ENCODE measurements at regions not wholly inside any gene's neighbourhood (a gene's known extent, or its start where the extent isn't known, plus 50 kb on each side); places are given as distances from the start of the nearest gene placed in this dataset.

GRCh38 chr2:5967506-5967905 lies 275.3 kb downstream of the SOX11 start:
- DNase-seq = no peak

DNA sequence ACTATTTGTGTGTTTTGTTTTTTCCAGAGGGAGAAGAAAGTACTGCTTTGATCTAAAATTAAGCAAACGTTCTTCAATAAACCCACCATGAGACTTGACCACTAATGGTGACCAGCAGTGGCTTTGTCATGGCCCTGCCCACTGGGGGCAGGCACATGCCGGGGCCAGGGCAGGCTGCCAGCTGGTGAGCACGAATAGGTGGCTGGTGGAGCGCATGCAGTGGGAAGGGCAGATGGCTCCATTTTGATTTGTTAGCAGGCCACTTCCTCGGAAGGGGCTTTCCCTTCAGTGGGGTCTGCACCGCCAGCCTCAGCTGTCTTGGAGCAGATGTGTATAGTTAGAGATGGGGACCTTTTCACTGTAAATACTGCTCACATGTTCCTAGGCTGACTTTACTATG lies 277.1 kb downstream of the SOX11 start:
- no peak for DNase-seq

- no peak for DNase-seq
These were observed 278.2 kb downstream of the SOX11 start for GRCh38 chr2:5970347-5970746.

- no peak for DNase-seq
These were observed 282.3 kb downstream of the SOX11 start for GRCh38 chr2:5974477-5974876.

DNA sequence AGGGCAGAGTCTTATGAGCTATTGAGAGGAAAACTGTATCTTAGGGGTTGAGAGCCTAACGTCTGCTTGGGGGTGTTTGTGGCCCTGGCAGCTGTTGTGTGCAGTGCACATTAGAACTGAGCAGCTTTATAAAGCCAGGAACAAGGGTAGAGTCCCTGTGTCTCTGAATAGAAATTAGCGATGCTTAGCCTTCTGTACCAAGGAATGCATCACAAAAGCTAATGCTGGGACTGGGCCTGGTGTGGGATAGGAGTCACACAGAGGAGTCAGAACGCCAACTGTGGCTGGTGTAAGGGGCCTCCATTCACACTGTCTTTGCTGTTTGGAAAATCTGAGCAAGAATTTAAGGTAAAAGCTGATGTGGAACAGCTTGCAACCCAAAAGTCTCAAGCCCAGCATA lies 283.2 kb downstream of the SOX11 start:
- no peak for DNase-seq

GRCh38 chr2:5976531-5977065 lies 284.4 kb downstream of the SOX11 start:
- DNase-seq = no peak

DNA sequence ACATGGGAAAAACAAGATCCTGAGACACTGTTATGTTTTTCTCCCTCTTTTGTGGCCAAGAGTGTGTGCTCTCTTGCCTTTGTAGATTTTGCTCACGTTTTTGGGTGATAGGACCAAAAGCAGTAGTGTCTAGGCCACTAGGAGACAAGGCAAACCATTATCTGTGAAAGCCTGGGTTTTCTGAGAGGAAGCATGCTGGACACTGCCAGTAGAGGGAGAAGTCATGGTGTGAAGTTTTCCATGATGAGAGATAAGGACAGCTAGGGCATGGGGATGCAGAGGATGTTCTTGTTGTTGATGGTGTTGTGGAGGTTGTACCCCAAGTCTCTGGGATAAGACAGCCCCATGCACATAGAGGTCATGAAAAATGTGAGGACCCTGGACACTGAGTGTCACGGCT lies 285.3 kb downstream of the SOX11 start:
- DNase-seq = no peak

DNA sequence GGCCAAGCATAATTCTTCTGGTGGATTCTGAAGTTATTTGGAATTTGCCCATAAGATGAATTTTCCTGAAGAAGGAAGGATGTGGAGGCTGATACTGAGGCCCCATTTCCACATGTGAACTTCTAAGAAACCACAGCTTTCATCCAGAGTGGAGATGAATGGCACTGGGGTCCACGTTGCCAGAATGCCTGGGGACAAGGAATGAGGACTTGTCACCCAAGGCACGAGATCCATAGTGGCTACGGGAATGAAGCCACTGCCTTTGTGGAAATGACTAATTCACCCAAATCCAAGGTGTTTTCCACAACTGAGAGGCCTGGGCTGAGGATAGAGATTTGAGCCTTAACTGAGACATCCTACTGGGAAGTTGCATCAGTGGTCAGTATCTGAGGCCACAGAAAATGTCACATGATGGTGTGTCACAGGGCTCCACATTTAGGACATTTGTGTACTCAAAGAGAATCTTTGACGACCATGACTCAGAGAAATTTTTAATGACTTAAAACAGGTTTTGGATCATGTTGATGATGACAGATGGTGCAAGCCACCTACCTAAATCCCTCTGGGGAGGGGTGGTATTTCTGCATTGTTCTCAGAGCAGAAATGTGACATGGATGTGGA lies 286.1 kb downstream of the SOX11 start:
- DNase-seq = no peak

GRCh38 chr2:5980450-5981190 lies 288.4 kb downstream of the SOX11 start:
- no peak for DNase-seq

DNA sequence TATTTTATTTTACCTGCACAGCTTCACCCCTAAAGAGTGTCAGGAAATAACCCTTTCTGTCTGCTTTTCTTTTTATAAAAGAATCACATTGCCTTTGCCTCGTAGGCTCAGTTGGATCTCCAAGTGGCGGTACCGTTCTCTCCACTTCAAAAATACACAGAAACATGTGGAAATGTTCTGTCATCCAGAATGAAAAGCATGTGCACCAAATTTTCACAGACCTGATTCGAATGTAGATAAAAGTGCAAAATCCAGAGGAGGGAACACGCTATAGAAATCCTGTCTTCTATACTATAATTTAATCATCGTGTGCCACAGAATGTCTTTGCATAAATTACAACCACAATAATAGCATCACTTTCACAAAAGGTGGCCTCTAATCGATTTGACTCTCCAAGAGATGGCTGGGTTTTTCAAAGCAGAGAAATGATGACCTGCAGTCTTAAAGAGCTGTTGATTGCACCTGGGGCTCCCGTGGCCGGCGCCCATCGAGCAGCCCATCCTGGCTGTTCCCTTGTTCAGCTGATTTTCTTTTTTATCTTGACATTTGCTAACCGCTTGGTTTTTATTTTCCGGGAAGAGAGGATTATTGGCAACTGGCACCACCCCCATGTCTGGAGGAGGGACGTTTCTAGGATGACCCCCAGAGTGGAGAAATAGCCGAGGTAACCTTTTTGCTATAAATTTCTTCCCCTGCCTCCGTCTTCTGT lies 290.2 kb downstream of the SOX11 start:
- no peak for DNase-seq

- no peak for DNase-seq
These were observed 290.7 kb downstream of the SOX11 start for GRCh38 chr2:5982903-5983265.

DNA sequence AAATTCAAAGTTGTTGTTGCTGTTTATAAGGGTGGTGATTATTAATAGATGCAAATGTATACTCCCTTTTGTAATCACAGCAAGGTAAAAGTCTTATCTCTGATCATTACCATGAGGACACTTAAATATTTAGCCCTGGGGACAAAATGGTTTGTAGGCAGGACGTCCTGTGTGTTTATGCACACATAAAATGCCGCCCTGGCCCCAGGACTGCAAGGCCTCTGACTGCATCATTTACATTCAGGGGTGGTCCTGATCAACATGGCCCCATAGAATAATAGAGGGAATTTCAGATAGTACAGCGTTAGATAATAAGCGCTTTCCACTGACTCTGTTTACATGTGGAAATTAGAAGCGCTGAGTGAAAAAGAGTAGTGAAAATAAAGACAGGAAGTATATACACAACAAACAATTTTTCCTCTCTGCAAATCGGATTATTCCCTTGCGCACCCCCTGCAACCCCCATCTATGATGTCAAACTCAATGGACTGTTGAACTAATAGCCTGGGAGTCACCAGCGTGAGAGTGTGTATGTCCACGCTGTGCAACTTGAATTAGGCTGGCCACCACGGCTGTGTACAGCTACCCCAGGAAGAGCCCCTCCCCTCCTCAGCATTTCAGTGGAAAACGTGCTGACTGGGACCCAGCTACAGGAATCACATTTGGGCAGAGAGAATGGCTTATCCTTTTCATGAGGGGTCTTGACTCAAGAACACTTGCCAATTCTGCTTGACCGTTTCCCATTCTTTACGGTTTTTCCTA lies 291.5 kb downstream of the SOX11 start:
- DNase-seq = no peak

DNA sequence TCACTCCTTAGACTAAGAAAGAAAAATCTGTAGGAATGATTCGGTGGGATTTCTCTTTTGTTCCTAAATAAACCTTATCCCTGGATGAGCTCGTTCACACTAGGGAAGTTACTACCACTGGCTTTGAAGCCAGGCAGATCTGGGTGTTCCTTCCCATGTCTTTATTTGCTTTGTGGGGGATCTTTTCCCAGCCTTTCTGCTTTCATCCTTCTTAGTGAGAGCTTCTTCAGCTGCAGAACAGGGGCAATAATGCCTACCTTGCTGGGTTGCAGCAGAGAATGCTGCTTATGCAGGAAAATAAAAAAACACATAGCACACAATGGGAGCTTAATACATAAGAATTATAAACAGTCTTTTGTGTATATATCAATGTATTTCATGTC lies 292.1 kb downstream of the SOX11 start:
- DNase-seq = no peak

GRCh38 chr2:5984946-5985345 lies 292.8 kb downstream of the SOX11 start:
- no peak for DNase-seq

DNA sequence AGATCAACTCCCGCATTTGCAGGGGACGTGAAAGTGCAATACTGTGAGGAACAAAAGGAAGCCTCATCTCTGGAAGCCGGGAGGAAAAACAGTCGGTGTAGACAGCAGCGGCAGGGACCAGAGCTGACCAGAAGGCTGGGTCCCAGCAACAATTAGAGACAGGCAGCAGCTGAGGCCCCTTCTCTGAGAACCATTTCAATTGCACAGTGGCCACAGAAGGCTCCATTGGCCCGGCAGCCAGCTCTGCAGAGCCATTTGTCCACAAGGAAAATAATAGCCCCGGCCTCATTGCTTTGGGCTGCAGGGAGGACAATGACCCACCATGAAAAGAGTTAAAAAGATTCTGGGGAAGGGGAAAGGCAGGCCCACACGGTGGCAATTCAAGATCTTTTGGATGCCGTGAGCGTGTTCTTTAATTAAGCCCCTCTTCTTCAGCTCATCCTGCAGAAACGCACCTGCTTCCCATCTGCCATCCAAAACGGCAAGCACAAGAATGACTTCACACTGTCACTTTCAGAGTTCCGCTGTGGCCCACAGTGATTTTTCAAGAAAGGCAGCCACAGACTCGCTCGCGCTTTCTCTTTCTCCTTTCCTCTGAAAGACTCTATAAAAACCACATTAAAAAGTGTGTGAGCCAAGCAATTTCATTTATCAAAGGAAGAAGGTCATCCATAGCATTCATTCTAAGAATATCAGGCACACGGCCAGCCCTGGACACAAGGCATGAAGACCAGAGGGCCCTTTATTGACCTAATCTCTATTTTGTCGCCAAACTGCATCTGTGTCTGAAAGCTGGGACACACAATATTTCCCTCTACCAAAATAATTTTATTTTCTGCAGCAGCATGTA lies 293.6 kb downstream of the SOX11 start:
- no peak for DNase-seq

DNA sequence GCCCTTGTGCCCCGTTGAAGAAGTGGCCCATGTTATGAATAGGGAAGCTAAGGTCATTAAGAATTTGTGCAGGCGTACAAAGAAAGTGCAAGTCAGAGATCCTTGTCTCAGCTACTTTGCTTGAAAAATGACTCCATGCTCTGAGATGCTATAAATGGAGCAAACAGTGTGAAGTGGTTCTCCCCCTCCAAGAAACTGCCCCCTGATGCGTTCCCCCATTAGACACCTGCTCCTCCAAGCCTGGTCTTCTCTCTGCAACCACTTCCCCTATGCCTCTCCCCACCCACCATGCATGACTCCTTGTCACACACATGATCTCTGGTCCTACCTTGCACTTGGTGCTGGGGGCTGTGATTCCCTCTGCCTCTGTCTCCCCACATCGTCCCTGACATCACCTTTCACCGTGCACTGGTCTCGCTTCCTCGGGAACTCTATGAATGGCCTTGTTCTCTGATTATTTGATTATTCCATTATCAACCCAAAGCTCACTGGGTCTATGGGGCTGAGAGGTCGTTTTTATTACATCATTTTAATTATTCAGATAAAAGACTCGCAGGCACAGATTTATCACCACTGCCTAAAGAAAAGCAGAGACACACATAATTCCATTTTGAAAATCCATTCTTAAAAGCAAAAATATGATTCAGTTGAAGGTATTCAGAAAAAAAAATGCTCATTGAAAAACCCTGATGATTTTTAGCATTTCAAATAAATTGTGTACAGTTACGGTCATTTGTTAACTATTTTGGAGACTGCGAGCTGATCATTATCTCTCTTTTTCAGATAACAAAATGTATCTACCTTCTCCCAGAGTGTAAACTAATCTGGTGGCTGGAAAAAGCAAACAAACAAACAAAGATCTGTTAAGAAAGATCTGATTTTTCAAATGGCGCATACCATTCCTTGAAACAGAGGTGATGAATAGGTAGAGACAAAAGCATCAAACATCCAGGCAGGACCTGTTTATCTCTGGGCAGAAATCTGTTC lies 294.9 kb downstream of the SOX11 start:
- DNase-seq = no peak

DNA sequence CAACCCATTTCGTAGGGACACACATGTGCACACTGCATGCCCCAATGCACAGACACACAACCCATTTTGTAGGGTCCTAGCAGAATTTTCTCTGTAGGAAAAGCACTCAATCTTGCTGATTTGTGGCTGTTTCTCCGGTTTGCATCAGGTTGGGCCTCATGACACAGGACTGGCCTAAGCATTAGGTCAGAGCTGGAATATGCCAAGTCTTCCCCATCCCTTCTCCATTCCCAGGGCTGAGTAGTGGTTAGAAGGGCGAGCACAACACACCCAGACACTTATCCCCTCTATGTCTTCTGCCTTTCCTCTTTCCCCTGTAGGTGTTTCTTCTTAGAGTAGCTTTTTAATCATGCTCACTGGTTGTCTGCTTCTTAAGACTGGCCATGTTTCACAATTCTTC lies 295.9 kb downstream of the SOX11 start:
- DNase-seq = no peak

- no peak for DNase-seq
These were observed 297.9 kb downstream of the SOX11 start for GRCh38 chr2:5990086-5990485.

DNA sequence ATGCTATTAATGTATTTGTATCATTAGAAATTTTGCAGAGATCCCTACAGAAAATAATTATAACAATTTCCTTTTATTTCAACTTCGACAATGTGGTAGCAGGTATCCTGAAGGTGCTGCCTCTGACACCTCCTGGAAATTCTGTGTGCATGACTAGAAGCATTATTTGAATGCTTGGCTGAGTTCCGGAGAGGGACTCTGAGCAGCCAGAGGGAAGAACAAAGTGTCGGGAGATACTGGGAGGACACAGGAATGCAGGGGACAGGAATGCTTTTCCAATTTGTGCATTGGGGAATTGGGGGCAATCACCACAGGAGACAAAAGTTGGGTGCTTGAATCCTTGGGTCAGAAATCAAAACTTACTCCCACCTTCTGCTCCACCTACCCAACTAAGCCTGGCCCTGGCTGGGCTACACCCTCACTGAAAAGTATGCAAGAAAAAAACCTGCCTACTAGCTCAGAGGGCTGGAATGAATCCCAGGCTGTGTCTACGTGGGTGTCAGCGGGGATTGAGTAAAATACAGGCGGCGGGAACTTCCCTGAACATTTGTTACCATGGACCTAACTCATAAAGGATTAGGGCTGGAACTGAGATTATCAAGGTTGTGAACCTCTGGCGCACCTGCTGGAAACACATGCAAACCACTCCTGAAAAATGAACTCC lies 299.3 kb downstream of the SOX11 start:
- DNase-seq = no peak

DNA sequence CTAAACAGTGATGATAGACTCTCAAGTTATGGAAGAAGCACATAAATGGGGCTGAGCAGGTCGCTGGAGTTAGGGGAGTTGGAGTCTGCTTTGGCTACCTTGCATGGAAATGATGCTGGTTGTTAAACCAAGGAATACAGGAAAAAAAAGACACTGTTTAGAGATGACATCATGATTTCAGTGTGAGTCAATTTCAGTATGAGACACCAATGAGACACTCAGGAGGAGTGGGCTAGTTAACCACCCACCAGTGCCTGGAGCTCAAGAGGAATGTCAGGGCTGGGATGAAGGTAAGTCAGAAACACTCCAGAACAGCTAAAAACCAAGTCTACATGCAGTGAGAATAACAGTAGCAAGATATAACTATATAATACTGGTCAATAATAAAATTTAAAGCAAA lies 303.6 kb downstream of the SOX11 start:
- no peak for DNase-seq

DNA sequence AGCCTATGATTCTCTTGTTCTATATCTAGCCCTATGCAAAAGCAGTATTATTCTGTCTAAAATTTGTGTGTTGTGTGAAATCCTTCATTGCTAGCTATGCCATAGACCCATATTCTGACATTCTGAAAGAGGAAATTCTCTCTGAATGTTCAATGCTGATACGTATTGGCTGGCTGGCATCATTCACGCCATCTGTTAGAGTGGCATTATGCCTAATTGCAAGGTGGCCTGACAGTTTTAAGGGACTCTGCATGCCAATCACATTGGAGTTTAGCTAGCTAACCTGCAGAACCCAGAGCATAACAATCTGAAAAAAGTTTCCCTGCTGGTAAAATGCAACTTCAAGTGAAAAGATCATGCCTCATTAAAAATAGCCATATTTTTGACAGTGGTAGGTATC lies 316.0 kb downstream of the SOX11 start:
- no peak for DNase-seq

All from CD4-positive, alpha-beta T cell treated with Interleukin-21 for 1 hour (primary cell).